BJ (cell line): ENCODE measurements at regions not wholly inside any gene's neighbourhood (a gene's known extent, or its start where the extent isn't known, plus 50 kb on each side); places are given as distances from the start of the nearest gene placed in this dataset.

Source experiments
- CTCF ChIA-PET: fragments of 350-600 bp; formaldehyde crosslinking; extraction: SDS; loops from one replicate; lab custom pipeline; 2021; ENCODE audit warnings: antibody characterized with exemption, inconsistent platforms; lab: Yijun Ruan, JAX
- POLR2A ChIA-PET: fragments of 300-600 bp; sonication (Branson Sonifier 250); formaldehyde crosslinking; extraction: SDS; loops from one replicate; lab custom pipeline; 2021; ENCODE audit warnings: antibody characterized with exemption; lab: Charles Lee
- DNase-seq: peaks from one replicate; pipeline ENCODE4 v3.0.0-alpha.2; 2011; ENCODE audit warnings: low read depth
- H3K27me3 ChIP-seq: 2 replicates; pipeline ENCODE4 v1.6.0; 2011; ENCODE audit warnings: low read length; ENCODE audit not compliant: control insufficient read depth, insufficient read depth
- H3K36me3 ChIP-seq: 2 replicates; pipeline ENCODE4 v1.5.1; 2011; ENCODE audit warnings: low read length; ENCODE audit not compliant: control insufficient read depth, insufficient read depth
- H3K4me3 ChIP-seq: 2 replicates; pipeline ENCODE4 v1.5.1; 2011; ENCODE audit warnings: low read depth, mild to moderate bottlenecking, control low read depth, low read length
- TF ChIP-seq, protein P1 (sequence below): IDR thresholded peaks from 2 replicates; pipeline ENCODE4 v1.5.1; 2011; ENCODE audit warnings: low read depth, mild to moderate bottlenecking, control low read depth, inconsistent platforms, low read length, moderate library complexity; ENCODE audit not compliant: insufficient read depth

DNA sequence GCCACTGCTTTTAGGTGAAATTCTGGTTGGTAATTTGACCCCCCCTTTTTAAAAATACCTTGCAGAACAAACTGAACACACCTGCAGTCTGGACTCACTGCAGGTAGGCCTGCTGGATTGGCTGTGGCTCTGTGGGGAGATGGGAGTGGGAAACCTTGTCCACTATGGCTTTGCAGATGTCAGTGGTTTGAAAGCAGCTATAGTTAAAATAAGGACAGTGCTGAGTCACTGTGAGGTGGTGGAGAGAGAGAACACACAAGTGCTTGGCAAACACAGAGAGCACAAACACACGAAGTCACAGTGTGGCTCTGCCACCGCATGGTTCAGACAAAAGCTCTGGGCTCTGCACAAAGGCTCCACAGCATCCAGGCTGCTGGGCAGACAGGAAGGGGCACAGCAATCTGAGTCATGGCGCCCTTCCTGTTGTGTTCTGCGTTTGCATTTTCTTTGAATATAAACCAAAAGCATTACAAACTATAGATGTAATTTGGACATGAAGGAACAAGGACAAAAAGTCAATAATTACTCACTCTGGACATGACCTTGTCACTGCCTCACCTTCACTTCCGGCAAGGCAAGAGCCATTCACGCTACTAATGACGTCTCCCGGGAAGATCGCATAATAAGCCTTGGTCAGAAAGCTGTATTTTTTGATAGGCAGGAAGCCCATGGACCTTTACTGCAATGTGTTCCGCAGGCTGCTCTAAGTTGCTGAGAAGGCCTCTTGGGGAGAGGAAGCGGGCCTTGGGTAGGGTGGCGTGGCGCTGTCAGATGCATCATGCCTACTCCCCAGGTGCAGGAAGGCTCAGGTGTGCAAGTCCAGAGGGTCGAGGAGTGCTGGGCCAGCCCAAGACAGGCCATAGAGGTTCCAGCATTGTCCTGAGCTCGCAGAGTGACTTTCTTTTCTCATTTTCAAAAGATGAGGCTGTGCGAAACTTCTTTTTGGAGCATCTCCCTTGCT lies 60.1 kb upstream of the MED9 start:
- peak; percentile 51 for DNase-seq
- TF ChIP-seq, protein P1, sequence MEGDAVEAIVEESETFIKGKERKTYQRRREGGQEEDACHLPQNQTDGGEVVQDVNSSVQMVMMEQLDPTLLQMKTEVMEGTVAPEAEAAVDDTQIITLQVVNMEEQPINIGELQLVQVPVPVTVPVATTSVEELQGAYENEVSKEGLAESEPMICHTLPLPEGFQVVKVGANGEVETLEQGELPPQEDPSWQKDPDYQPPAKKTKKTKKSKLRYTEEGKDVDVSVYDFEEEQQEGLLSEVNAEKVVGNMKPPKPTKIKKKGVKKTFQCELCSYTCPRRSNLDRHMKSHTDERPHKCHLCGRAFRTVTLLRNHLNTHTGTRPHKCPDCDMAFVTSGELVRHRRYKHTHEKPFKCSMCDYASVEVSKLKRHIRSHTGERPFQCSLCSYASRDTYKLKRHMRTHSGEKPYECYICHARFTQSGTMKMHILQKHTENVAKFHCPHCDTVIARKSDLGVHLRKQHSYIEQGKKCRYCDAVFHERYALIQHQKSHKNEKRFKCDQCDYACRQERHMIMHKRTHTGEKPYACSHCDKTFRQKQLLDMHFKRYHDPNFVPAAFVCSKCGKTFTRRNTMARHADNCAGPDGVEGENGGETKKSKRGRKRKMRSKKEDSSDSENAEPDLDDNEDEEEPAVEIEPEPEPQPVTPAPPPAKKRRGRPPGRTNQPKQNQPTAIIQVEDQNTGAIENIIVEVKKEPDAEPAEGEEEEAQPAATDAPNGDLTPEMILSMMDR, result no peak
- Histone ChIP-seq H3K27me3 (no peaks in the 10 kb centered on the region; the same call in 1 of the 2 replicates), H3K4me3 (no peak overlapping the region), H3K36me3 (no peaks in the 10 kb centered on the region)
- CTCF ChIA-PET, result interaction anchor here (1.0 to 1.2 kb wide), 2 partner anchors 10 to 80 kb away, joined by 3 read pairs; no protein-coding TSS in a partner anchor
- POLR2A ChIA-PET, result no interaction called here

DNA sequence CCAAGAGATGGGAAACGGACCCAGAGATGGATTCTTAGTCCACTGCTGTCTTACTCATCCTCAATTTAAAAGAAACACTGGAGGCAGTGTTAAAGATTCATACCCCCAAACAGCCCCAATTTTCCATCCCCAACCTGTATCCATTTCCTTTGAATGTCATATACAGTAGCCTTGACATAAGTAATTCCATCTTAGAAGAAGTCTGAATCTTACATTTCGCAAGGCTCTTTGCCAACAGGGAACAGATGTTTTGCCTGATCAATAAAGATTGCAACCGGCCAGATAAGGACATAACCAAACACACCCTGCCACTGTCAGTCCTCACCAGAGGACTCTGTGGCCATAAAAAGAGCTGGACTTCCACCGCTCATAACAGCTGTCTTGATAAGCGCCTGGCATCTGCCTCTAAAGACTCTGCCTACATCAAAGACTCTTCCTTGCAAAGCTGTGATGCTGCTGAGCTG lies 59.0 kb upstream of the MED9 start:
- POLR2A ChIA-PET, result no interaction called here
- no peak for DNase-seq
- Histone ChIP-seq H3K36me3 (no peaks in the 10 kb centered on the region), H3K4me3 (no peak overlapping the region), H3K27me3 (no peaks in the 10 kb centered on the region; the same call in 1 of the 2 replicates)
- TF ChIP-seq, protein P1, result no peak
- CTCF ChIA-PET, result no interaction called here

DNA sequence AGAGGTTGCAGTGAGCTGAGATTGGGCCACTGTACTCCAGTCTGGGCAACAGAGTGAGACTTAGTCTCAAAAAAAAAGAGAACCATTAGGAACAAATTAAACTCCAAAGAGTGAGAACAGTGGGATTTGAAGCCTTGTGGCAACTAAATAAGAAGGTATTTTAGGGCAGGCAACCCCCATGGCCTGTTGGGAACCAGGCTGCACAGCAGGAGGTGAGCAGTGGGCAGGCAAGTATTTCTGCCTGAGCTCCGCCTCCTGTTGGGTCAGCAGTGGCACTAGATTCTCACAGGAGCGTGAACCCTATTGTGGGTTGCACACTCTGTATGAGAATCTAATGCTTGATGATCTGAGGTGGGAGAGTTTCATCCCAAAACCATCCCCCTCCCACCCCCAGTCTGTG lies 57.6 kb upstream of the MED9 start:
- ChIA-PET POLR2A (no interaction called here), CTCF (interaction anchor here (1.2 kb wide), 1 partner anchor 77 kb away, joined by 7 read pairs; the partner anchor contains the start of gene RASD1)
- no peak for DNase-seq
- Histone ChIP-seq H3K36me3 (no peaks in the 10 kb centered on the region), H3K4me3 (no peak overlapping the region), H3K27me3 (no peaks in the 10 kb centered on the region; the same call in 1 of the 2 replicates)
- TF ChIP-seq, protein P1, result no peak

DNA sequence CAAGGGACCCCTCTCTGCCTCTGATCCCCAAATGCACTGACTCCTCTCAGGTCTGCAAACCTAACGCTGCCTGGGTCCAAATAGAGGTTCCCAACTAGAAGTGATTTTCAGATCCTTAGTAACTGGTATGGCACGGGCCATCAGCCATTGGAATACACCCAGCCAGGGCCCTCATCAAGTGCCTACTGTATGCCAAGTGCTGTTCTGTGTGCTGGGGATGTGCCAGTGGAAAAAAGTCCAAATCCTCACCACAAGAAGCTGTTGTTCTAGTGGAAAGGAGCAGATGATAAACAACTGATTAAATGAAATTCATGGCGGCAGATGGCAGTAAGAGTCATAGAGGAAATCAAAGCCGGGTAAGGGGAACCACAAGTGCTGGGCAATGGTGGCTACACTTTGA lies 57.2 kb upstream of the MED9 start:
- Histone ChIP-seq H3K27me3 (no peaks in the 10 kb centered on the region; the same call in 1 of the 2 replicates), H3K36me3 (no peaks in the 10 kb centered on the region), H3K4me3 (no peak overlapping the region)
- DNase-seq, result no peak
- POLR2A ChIA-PET, result no interaction called here
- TF ChIP-seq, protein P1, result no peak
- CTCF ChIA-PET, result interaction anchor here (1.2 kb wide), 1 partner anchor 77 kb away, joined by 7 read pairs; the partner anchor contains the start of gene RASD1

DNA sequence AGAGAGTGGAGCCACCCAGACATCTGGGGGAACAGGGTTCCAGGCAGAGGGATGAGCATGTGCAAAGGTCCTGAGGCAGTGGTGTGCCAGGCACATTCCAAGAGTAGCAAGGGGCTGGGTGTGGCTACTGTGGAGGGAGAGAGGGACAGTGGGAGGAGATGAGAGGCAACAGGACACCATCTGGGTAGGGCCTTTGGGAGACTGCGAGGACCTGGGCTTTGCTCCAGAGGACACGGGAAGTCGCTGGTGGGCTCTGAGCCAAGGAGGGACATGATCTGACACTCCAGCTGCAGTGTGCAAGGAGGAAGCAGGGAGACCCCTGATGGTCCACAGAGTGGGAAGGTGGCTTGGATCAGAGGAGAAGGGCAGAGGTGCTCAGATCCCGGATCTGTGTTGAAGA lies 56.7 kb upstream of the MED9 start:
- no peak for DNase-seq
- no peaks in the 10 kb centered on the region for H3K36me3 ChIP-seq
- POLR2A ChIA-PET, result no interaction called here
- CTCF ChIA-PET, result interaction anchor here (1.2 kb wide), 1 partner anchor 76 kb away, joined by 7 read pairs; the partner anchor contains the start of gene RASD1
- TF ChIP-seq, protein P1, result no peak
- H3K27me3 ChIP-seq, result no peaks in the 10 kb centered on the region; the same call in 1 of the 2 replicates
- no peak overlapping the region for H3K4me3 ChIP-seq
